ENCODE measurements at regions not wholly inside any gene's neighbourhood (a gene's known extent, or its start where the extent isn't known, plus 50 kb on each side); places are given as distances from the start of the nearest gene placed in this dataset.
"Not testable (repeated sequence)": the region's sequence is repeated elsewhere in the genome, so short reads cannot be mapped to it uniquely, and the experiment has no call there.

DNA sequence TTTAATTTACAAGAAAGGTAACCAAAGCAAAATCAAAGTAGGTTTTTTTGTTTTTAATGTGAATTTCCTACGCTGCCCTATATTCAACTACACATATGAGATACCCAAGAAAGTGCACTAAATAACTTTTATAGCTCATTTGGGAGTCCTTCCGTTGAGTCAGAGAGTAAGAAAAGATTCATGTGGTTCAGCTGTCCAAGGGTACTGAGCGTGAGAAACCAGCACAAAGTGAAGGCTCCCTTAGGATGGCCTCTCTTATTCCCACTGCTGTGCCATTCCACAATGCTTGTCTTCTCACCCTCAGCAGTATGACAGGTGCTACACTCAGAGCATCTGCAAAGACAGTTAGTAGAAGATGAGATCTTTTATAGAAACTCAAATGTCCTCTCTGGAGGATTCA lies 85.8 kb upstream of the POMZP3 start:
- DNase-seq, result not testable (repeated sequence)

GRCh38 chr7:76711648-76712047 lies 84.6 kb upstream of the POMZP3 start:
- DNase-seq, result not testable (repeated sequence)

- not testable (repeated sequence) for DNase-seq
Observed at GRCh38 chr7:76709703-76710102, 82.6 kb upstream of the POMZP3 start.

GRCh38 chr7:76708446-76708845 lies 81.4 kb upstream of the POMZP3 start:
- DNase-seq, result not testable (repeated sequence)

DNA sequence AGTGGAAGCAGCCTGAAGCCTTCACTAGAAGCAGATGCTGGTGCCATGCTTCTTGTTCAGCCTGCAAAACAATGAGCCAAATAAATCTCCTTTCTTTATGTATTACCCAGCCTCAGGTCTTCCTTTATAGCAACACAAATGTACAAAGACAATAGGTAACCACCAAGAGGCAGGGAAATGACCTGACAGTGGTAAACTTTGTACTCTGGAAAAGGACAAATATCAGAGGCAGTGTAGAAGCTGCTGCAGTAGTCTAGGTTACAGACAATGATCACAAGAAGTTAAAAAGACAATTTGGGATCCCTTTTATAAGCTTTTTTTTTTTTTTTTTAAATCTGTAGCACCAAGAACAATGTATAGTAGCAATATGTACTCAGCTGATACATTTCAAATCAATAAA lies 76.7 kb upstream of the POMZP3 start:
- DNase-seq, result not testable (repeated sequence)

DNA sequence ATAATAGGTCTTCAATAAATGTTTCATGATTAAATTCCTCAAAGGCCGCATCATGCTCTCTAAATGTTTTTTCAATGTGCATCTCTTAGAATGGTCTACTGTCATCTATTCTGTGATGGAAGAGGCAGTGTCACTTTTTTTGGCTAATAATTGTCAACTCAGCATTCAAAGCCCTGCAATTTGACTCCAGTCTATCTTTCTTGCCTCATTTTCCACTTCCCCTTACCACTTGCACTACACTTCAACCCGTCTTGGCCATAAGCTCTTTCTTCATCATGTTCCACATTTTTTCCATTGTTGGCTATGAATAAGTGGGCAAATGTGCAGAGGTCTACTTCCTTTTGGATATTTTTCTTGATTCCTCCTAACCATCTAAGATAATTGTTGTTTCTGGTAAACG lies 59.2 kb upstream of the POMZP3 start:
- not testable (repeated sequence) for DNase-seq

DNA sequence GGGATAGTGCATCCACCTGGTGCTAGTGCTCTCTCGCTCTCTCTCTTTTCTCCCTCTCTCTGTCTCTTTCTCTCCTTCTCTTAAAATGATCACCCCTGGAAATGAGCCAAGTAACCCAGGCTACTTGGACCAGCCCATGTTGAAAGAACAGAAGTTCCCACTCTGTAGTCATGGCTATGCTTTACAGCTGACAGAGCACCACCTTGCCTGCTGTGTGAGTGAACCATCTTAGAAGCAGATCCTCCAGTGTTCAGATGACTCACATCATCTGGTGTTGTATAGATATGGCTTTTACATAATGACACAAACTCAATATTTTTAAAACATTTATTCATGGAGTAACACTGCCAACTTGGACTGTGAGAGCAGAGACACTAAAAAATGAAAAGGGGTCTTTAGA lies 57.7 kb upstream of the POMZP3 start:
- not testable (repeated sequence) for DNase-seq

DNA sequence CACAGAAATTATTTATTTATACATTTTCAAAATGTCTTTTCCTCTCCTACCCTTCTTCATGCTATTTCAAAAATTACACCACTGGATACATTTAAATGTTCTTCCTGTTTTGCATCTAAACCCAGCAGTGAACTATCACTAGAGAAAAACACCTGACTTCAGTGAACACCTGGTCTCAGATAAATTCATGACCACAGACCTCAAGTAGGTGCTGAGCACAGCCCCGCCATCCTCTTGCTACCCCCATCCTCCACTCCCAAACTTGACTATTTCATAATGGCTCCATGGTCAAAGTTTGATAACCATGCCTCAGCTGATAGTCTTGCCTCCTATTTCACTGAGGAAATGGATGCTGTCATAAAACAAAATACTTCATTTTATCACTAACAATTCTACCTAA lies 56.6 kb upstream of the POMZP3 start:
- not testable (repeated sequence) for DNase-seq

GRCh38 chr7:76681810-76682209 lies 54.7 kb upstream of the POMZP3 start:
- DNase-seq, result peak; percentile 1

GRCh38 chr7:76679174-76679573 lies 52.1 kb upstream of the POMZP3 start:
- DNase-seq, result not testable (repeated sequence)

GRCh38 chr7:76678500-76678899 lies 51.4 kb upstream of the POMZP3 start:
- DNase-seq, result not testable (repeated sequence)

DNA sequence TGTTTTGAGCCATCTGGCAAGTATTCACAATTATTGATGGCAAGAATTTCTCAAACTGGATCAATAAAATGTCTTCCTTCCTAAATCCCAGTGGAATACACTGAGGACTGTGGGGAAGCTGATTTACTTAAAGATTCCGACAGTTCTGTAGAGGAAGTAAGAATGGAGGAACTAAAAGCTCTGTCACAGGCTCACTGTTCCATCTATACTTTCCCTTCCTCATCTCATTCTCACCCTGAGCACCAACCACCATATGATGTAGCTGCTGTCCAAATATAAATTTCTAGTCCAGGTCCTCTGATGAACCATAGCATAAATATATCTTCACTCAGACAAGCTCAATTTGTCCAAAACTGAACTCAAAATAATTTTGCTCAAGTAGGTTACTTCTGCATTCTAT lies 49.8 kb upstream of the POMZP3 start:
- not testable (repeated sequence) for DNase-seq

Data from hindlimb muscle (tissue), 1 donor.